ENCODE measurements at regions not wholly inside any gene's neighbourhood (a gene's known extent, or its start where the extent isn't known, plus 50 kb on each side); places are given as distances from the start of the nearest gene placed in this dataset.

DNA sequence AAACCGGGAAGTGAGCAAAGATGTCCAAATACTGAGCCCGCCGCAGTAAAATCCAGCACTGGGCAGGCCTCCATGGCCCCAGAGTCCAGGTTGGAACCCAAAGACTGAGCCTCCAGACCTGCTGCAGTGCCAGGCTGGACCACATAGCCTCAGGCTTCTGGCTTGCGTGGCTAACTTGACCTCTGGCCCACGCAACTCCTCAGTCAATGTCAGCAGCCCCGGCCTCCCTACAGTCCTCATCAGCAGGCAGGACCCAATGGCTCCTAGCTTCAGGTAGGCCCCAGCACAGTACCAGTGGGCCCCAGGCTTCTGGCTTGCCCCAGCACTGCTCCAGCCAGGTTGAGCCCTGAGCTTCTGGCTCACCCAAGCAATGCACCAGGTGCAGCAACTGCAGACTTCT, 245.1 kb upstream of the AFDN start:
- no peak for TF ChIP-seq CTCF (conservative IDR thresholded peaks at IDR 0.05; ENCODE audit: low read length)
- TF ChIP-seq EZH2phosphoT487 (IDR thresholded peaks at IDR 0.05; ENCODE audit: borderline replicate concordance, low read depth, low read length) = no peak
